HEK293 (cell line): ENCODE measurements at regions not wholly inside any gene's neighbourhood (a gene's known extent, or its start where the extent isn't known, plus 50 kb on each side); places are given as distances from the start of the nearest gene placed in this dataset.

Experiments used
- CTCF ChIA-PET: fragments of 350-600 bp; formaldehyde crosslinking; extraction: SDS; loops from one replicate; lab custom pipeline; 2021; ENCODE audit warnings: antibody characterized with exemption; lab: Yijun Ruan, JAX
- POLR2A ChIA-PET: fragments of 300-600 bp; formaldehyde crosslinking; extraction: SDS; loops from one replicate; lab custom pipeline; 2020; ENCODE audit warnings: antibody characterized with exemption, inconsistent platforms; lab: Yijun Ruan, JAX
- H3K27ac ChIP-seq: fragments of 200-500 bp; sonication (Bioruptor generic); 2 replicates; pipeline ENCODE4 v1.5.1; 2014; ENCODE audit warnings: low read depth, low read length, control low read depth, inconsistent platforms; ENCODE audit errors: extremely low read depth
- H3K36me3 ChIP-seq, 2 experiments: fragments of 200-500 bp in 1 of 2; sonication (Bioruptor generic) in 1 of 2; 1 replicate in 1 of 2; 2 replicates in 1 of 2; pipeline ENCODE4 v1.5.1; 2014 to 2017; ENCODE audit warnings: inconsistent platforms in 2 of 2, low read length in 2 of 2; ENCODE audit not compliant: control insufficient read depth in 2 of 2, insufficient read depth in 1 of 2
- H3K4me1 ChIP-seq: fragments of 200-500 bp; sonication (Bioruptor generic); 2 replicates; pipeline ENCODE4 v1.5.1; 2014; ENCODE audit warnings: mild to moderate bottlenecking, low read length, inconsistent platforms; ENCODE audit not compliant: control insufficient read depth, insufficient read depth
- H3K4me3 ChIP-seq: 2 replicates; pipeline ENCODE4 v1.5.1; 2011; ENCODE audit warnings: low read depth, mild to moderate bottlenecking, control low read depth, low read length, moderate library complexity
- H3K9me3 ChIP-seq: fragments of 200-500 bp; sonication (Bioruptor generic); 2 replicates; pipeline ENCODE4 v1.5.1; 2014; ENCODE audit warnings: low read depth, low read length, inconsistent platforms; ENCODE audit not compliant: control insufficient read depth, insufficient read depth
- IKZF3 ChIP-seq: fragments of 450-650 bp; IDR thresholded peaks from 2 replicates; pipeline ENCODE4 v1.5.0; 2018; ENCODE audit warnings: missing biosample characterization, mild to moderate bottlenecking, missing genetic modification characterization, moderate library complexity
- KLF8 ChIP-seq: fragments of 450-650 bp; formaldehyde crosslinking; IDR thresholded peaks from 2 replicates; pipeline ENCODE4 v1.5.1; 2016; ENCODE audit warnings: missing biosample characterization, missing genetic modification characterization
- REPIN1 ChIP-seq: fragments of 450-650 bp; formaldehyde crosslinking; IDR thresholded peaks from 2 replicates; pipeline ENCODE4 v1.5.1; 2017; ENCODE audit warnings: missing biosample characterization, missing genetic modification characterization, low read depth
- SALL2 ChIP-seq: fragments of 450-650 bp; formaldehyde crosslinking; IDR thresholded peaks from 2 replicates; pipeline ENCODE4 v1.5.0; 2017; ENCODE audit warnings: missing biosample characterization, mild to moderate bottlenecking, missing genetic modification characterization, borderline replicate concordance
- SETDB1 ChIP-seq: IDR thresholded peaks from one replicate; pipeline ENCODE4 v1.6.1; 2017; ENCODE audit warnings: mild to moderate bottlenecking, low read length, moderate library complexity, mixed read lengths; ENCODE audit not compliant: insufficient read length
- ZNF114 ChIP-seq: fragments of 450-650 bp; formaldehyde crosslinking; IDR thresholded peaks from 2 replicates; pipeline ENCODE4 v1.5.0; 2017; ENCODE audit warnings: missing biosample characterization, missing genetic modification characterization
- ZNF18 ChIP-seq: fragments of 450-650 bp; formaldehyde crosslinking; IDR thresholded peaks from 2 replicates; pipeline ENCODE4 v1.5.1; 2016; ENCODE audit warnings: missing biosample characterization, missing genetic modification characterization
- ZNF302 ChIP-seq: fragments of 450-650 bp; formaldehyde crosslinking; IDR thresholded peaks from 2 replicates; pipeline ENCODE4 v1.5.1; 2016; ENCODE audit warnings: missing biosample characterization, missing genetic modification characterization, low read depth
- ZNF404 ChIP-seq: fragments of 450-650 bp; formaldehyde crosslinking; IDR thresholded peaks from 2 replicates; pipeline ENCODE4 v1.5.1; 2017; ENCODE audit warnings: missing biosample characterization, missing genetic modification characterization
- ZNF501 ChIP-seq: fragments of 450-650 bp; formaldehyde crosslinking; IDR thresholded peaks from 2 replicates; pipeline ENCODE4 v1.5.1; 2016; ENCODE audit warnings: missing biosample characterization, missing genetic modification characterization
- ZNF510 ChIP-seq: fragments of 450-650 bp; formaldehyde crosslinking; IDR thresholded peaks from 2 replicates; pipeline ENCODE4 v1.5.1; 2018; ENCODE audit warnings: mild to moderate bottlenecking, missing genetic modification characterization, missing biosample characterization; ENCODE audit not compliant: insufficient replicate concordance
- ZNF548 ChIP-seq: fragments of 450-650 bp; formaldehyde crosslinking; IDR thresholded peaks from 2 replicates; pipeline ENCODE4 v1.5.1; 2016; ENCODE audit warnings: missing biosample characterization, missing genetic modification characterization
- ZNF596 ChIP-seq: fragments of 450-650 bp; IDR thresholded peaks from 2 replicates; pipeline ENCODE4 v1.5.0; 2018; ENCODE audit warnings: missing biosample characterization, mild to moderate bottlenecking, missing genetic modification characterization, moderate library complexity
- ZNF837 ChIP-seq: fragments of 450-650 bp; formaldehyde crosslinking; IDR thresholded peaks from 2 replicates; pipeline ENCODE4 v1.5.1; 2016; ENCODE audit warnings: missing biosample characterization, missing genetic modification characterization
- ZSCAN16 ChIP-seq: fragments of 450-650 bp; formaldehyde crosslinking; IDR thresholded peaks from 2 replicates; pipeline ENCODE4 v1.5.1; 2016; ENCODE audit warnings: missing biosample characterization, missing genetic modification characterization
- TF ChIP-seq, protein P1 (sequence below): fragments of 450-650 bp; formaldehyde crosslinking; IDR thresholded peaks from 2 replicates; pipeline ENCODE4 v1.5.1; 2016; ENCODE audit warnings: missing biosample characterization, missing genetic modification characterization
- TF ChIP-seq, protein P2 (sequence below): fragments of 450-650 bp; formaldehyde crosslinking; IDR thresholded peaks from 2 replicates; pipeline ENCODE4 v1.5.1; 2016; ENCODE audit warnings: missing biosample characterization, missing genetic modification characterization
- TF ChIP-seq, protein P3 (sequence below): fragments of 450-650 bp; formaldehyde crosslinking; IDR thresholded peaks from 2 replicates; pipeline ENCODE4 v1.5.1; 2017; ENCODE audit warnings: missing biosample characterization, missing genetic modification characterization
- TF ChIP-seq, protein P4 (sequence below): fragments of 450-650 bp; formaldehyde crosslinking; IDR thresholded peaks from 2 replicates; pipeline ENCODE4 v1.5.1; 2016; ENCODE audit warnings: missing biosample characterization, missing genetic modification characterization
- TF ChIP-seq, protein P5 (sequence below): fragments of 450-650 bp; formaldehyde crosslinking; IDR thresholded peaks from 2 replicates; pipeline ENCODE4 v1.5.1; 2016; ENCODE audit warnings: missing biosample characterization, missing genetic modification characterization
- TF ChIP-seq, protein P6 (sequence below): fragments of 450-650 bp; formaldehyde crosslinking; IDR thresholded peaks from 2 replicates; pipeline ENCODE4 v1.5.1; 2017; ENCODE audit warnings: missing biosample characterization, missing genetic modification characterization

GRCh38 chr9:135226369-135227050 lies 139.0 kb downstream of the OLFM1 start:
- Histone ChIP-seq H3K4me3 (no peak overlapping the region), H3K4me1 (no peaks in the 10 kb centered on the region), H3K27ac (no peak overlapping the region), H3K9me3 (no peaks in the 10 kb centered on the region), H3K36me3 (no peaks in the 10 kb centered on the region)
- CTCF ChIA-PET, result no interaction called here
- TF ChIP-seq SALL2, result peak; percentile 7; the same call in 1 of the 2 replicates
- TF ChIP-seq ZNF510 (tag by site-specific recombination), result no peak
- TF ChIP-seq, protein P1, sequence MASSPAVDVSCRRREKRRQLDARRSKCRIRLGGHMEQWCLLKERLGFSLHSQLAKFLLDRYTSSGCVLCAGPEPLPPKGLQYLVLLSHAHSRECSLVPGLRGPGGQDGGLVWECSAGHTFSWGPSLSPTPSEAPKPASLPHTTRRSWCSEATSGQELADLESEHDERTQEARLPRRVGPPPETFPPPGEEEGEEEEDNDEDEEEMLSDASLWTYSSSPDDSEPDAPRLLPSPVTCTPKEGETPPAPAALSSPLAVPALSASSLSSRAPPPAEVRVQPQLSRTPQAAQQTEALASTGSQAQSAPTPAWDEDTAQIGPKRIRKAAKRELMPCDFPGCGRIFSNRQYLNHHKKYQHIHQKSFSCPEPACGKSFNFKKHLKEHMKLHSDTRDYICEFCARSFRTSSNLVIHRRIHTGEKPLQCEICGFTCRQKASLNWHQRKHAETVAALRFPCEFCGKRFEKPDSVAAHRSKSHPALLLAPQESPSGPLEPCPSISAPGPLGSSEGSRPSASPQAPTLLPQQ (tag by site-specific recombination), result no peak
- no peak for TF ChIP-seq SETDB1
- 0 out of 2 replicates have a peak, but pooled peaks have one; percentile 50 for TF ChIP-seq ZNF837
- TF ChIP-seq ZNF596 (tag by site-specific recombination), result no peak
- no peak for TF ChIP-seq ZNF404
- no peak for TF ChIP-seq ZNF548
- peak; percentile 80 for TF ChIP-seq ZNF18 (tag by site-specific recombination)
- no peak for TF ChIP-seq ZSCAN16
- no peak for TF ChIP-seq ZNF114
- TF ChIP-seq ZNF501 (tag by site-specific recombination), result no peak
- TF ChIP-seq, protein P2, sequence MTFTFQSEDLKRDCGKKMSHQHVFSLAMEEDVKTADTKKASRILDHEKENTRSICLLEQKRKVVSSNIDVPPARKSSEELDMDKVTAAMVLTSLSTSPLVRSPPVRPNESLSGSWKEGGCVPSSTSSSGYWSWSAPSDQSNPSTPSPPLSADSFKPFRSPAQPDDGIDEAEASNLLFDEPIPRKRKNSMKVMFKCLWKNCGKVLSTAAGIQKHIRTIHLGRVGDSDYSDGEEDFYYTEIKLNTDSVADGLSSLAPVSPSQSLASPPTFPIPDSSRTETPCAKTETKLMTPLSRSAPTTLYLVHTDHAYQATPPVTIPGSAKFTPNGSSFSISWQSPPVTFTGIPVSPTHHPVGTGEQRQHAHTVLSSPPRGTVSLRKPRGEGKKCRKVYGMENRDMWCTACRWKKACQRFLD (tag by site-specific recombination), result no peak
- TF ChIP-seq, protein P3, sequence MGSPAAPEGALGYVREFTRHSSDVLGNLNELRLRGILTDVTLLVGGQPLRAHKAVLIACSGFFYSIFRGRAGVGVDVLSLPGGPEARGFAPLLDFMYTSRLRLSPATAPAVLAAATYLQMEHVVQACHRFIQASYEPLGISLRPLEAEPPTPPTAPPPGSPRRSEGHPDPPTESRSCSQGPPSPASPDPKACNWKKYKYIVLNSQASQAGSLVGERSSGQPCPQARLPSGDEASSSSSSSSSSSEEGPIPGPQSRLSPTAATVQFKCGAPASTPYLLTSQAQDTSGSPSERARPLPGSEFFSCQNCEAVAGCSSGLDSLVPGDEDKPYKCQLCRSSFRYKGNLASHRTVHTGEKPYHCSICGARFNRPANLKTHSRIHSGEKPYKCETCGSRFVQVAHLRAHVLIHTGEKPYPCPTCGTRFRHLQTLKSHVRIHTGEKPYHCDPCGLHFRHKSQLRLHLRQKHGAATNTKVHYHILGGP (tag by site-specific recombination), result no peak
- no peak for TF ChIP-seq REPIN1 (tag by site-specific recombination)
- TF ChIP-seq, protein P4, sequence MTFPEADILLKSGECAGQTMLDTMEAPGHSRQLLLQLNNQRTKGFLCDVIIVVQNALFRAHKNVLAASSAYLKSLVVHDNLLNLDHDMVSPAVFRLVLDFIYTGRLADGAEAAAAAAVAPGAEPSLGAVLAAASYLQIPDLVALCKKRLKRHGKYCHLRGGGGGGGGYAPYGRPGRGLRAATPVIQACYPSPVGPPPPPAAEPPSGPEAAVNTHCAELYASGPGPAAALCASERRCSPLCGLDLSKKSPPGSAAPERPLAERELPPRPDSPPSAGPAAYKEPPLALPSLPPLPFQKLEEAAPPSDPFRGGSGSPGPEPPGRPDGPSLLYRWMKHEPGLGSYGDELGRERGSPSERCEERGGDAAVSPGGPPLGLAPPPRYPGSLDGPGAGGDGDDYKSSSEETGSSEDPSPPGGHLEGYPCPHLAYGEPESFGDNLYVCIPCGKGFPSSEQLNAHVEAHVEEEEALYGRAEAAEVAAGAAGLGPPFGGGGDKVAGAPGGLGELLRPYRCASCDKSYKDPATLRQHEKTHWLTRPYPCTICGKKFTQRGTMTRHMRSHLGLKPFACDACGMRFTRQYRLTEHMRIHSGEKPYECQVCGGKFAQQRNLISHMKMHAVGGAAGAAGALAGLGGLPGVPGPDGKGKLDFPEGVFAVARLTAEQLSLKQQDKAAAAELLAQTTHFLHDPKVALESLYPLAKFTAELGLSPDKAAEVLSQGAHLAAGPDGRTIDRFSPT, result no peak
- TF ChIP-seq, protein P5, sequence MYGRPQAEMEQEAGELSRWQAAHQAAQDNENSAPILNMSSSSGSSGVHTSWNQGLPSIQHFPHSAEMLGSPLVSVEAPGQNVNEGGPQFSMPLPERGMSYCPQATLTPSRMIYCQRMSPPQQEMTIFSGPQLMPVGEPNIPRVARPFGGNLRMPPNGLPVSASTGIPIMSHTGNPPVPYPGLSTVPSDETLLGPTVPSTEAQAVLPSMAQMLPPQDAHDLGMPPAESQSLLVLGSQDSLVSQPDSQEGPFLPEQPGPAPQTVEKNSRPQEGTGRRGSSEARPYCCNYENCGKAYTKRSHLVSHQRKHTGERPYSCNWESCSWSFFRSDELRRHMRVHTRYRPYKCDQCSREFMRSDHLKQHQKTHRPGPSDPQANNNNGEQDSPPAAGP (tag by site-specific recombination), result no peak
- TF ChIP-seq IKZF3, result no peak
- no peak for TF ChIP-seq KLF8
- TF ChIP-seq, protein P6, sequence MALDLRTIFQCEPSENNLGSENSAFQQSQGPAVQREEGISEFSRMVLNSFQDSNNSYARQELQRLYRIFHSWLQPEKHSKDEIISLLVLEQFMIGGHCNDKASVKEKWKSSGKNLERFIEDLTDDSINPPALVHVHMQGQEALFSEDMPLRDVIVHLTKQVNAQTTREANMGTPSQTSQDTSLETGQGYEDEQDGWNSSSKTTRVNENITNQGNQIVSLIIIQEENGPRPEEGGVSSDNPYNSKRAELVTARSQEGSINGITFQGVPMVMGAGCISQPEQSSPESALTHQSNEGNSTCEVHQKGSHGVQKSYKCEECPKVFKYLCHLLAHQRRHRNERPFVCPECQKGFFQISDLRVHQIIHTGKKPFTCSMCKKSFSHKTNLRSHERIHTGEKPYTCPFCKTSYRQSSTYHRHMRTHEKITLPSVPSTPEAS (tag by site-specific recombination), result peak; percentile 91
- TF ChIP-seq ZNF302, result no peak
- POLR2A ChIA-PET, result no interaction called here
